IMR-90 (cell line): ENCODE measurements at regions not wholly inside any gene's neighbourhood (a gene's known extent, or its start where the extent isn't known, plus 50 kb on each side); places are given as distances from the start of the nearest gene placed in this dataset.

ENCODE experiments used
- ATAC-seq: fragments of 200-7000 bp; cut with Tn5 transposase; 2 replicates; pipeline ENCODE4 v1.9.1; 2020; ENCODE audit warnings: low read depth, mild to moderate bottlenecking, moderate library complexity
- BruUV-seq: library from RNA; stranded (reverse); fragments of 400-500 nt; replicated peaks from 2 replicates; lab custom pipeline; 2021; lab: Mats Ljungman, UMichigan
- CTCF ChIA-PET: fragments of 300-600 bp; formaldehyde crosslinking; extraction: SDS; loops from one replicate; lab custom pipeline; 2021; ENCODE audit warnings: antibody characterized with exemption; lab: Yijun Ruan, JAX
- POLR2A ChIA-PET: fragments of 300-600 bp; sonication (Branson Sonifier 250); formaldehyde crosslinking; loops from one replicate; lab custom pipeline; 2022; ENCODE audit warnings: antibody characterized with exemption; ENCODE audit not compliant: unreplicated experiment; lab: Charles Lee
- DNase-seq: peaks from one replicate; pipeline ENCODE4 v3.0.0; 2013
- H2AFZ ChIP-seq: replicated peaks from 2 replicates; pipeline ENCODE3; 2013; ENCODE audit warnings: low read length, mild to moderate bottlenecking; ENCODE audit not compliant: poor library complexity
- H2AK5ac ChIP-seq: 2 replicates; pipeline ENCODE4 v1.6.1; 2013; ENCODE audit warnings: low read depth, low read length, inconsistent platforms
- H2AK9ac ChIP-seq: replicated peaks from 2 replicates; pipeline ENCODE3; 2013; ENCODE audit warnings: mild to moderate bottlenecking, low read depth, low read length, moderate library complexity; ENCODE audit not compliant: poor library complexity
- H2BK120ac ChIP-seq: 2 replicates; pipeline ENCODE4 v1.6.1; 2013; ENCODE audit warnings: low read depth, low read length, inconsistent platforms
- H2BK15ac ChIP-seq: 3 replicates; pipeline ENCODE4 v1.6.1; 2013; ENCODE audit warnings: low read depth, low read length, inconsistent platforms
- H2BK20ac ChIP-seq: 2 replicates; pipeline ENCODE4 v1.6.1; 2013; ENCODE audit warnings: low read depth, mild to moderate bottlenecking, inconsistent platforms, low read length, moderate library complexity
- H2BK5ac ChIP-seq: 2 replicates; pipeline ENCODE4 v1.6.1; 2013; ENCODE audit warnings: mild to moderate bottlenecking, low read depth, low read length, inconsistent platforms; ENCODE audit not compliant: poor library complexity, severe bottlenecking
- H3K14ac ChIP-seq: replicated peaks from 2 replicates; pipeline ENCODE4 v1.6.1; 2013; ENCODE audit warnings: low read depth, low read length, inconsistent platforms
- H3K18ac ChIP-seq: 2 replicates; pipeline ENCODE4 v1.6.1; 2013; ENCODE audit warnings: low read depth, low read length, control low read depth
- H3K23ac ChIP-seq: 2 replicates; pipeline ENCODE4 v1.6.1; 2013; ENCODE audit warnings: low read depth, low read length, inconsistent platforms
- H3K27ac ChIP-seq: 2 replicates; pipeline ENCODE4 v1.5.1; 2013; ENCODE audit warnings: mild to moderate bottlenecking, control low read depth, low read length; ENCODE audit not compliant: insufficient read depth
- H3K27me3 ChIP-seq: 2 replicates; pipeline ENCODE4 v1.6.1; 2013; ENCODE audit warnings: low read length; ENCODE audit not compliant: control insufficient read depth, insufficient read depth
- H3K36me3 ChIP-seq: 2 replicates; pipeline ENCODE4 v1.6.1; 2013; ENCODE audit warnings: low read length, mixed read lengths; ENCODE audit not compliant: control insufficient read depth, insufficient read depth
- H3K4ac ChIP-seq: 2 replicates; pipeline ENCODE4 v1.6.1; 2013; ENCODE audit warnings: low read depth, low read length, inconsistent platforms
- H3K4me1 ChIP-seq: 2 replicates; pipeline ENCODE4 v1.6.1; 2013; ENCODE audit warnings: low read length, mixed read lengths; ENCODE audit not compliant: control insufficient read depth, insufficient read depth
- H3K4me2 ChIP-seq: 2 replicates; pipeline ENCODE4 v1.6.1; 2013; ENCODE audit warnings: low read depth, mild to moderate bottlenecking, control low read depth, low read length, moderate library complexity
- H3K4me3 ChIP-seq: 2 replicates; pipeline ENCODE4 v1.5.1; 2013; ENCODE audit warnings: low read depth, mild to moderate bottlenecking, control low read depth, low read length, moderate library complexity; ENCODE audit not compliant: insufficient read depth
- H3K56ac ChIP-seq: 2 replicates; pipeline ENCODE4 v1.6.1; 2013; ENCODE audit warnings: low read length, inconsistent platforms; ENCODE audit not compliant: insufficient read depth; ENCODE audit errors: extremely low read depth
- H3K79me1 ChIP-seq, 2 experiments: 2 replicates each; pipeline ENCODE4 v1.6.1; 2013; ENCODE audit warnings: low read length in 2 of 2, inconsistent platforms in 1 of 2, low read depth in 1 of 2
- H3K9ac ChIP-seq: 2 replicates; pipeline ENCODE4 v1.6.1; 2013; ENCODE audit warnings: low read depth, low read length, control low read depth
- H3K9me1 ChIP-seq: 2 replicates; pipeline ENCODE4 v1.6.1; 2013; ENCODE audit warnings: low read length, inconsistent platforms; ENCODE audit not compliant: insufficient read depth
- H3K9me3 ChIP-seq: 2 replicates; pipeline ENCODE4 v1.6.1; 2013; ENCODE audit warnings: low read length; ENCODE audit not compliant: control insufficient read depth, insufficient read depth
- H4K20me1 ChIP-seq: 2 replicates; pipeline ENCODE4 v1.6.1; 2013; ENCODE audit warnings: low read length, inconsistent platforms; ENCODE audit not compliant: insufficient read depth
- H4K5ac ChIP-seq: 2 replicates; pipeline ENCODE4 v1.6.1; 2013; ENCODE audit warnings: mild to moderate bottlenecking, low read depth, low read length, control low read depth
- H4K8ac ChIP-seq, 2 experiments: 2 replicates each; pipeline ENCODE4 v1.6.1; 2013; ENCODE audit warnings: low read depth in 2 of 2, low read length in 2 of 2, control low read depth in 1 of 2, inconsistent platforms in 1 of 2
- H4K91ac ChIP-seq: 2 replicates; pipeline ENCODE4 v1.6.1; 2013; ENCODE audit warnings: low read depth, low read length, inconsistent platforms; ENCODE audit not compliant: insufficient read depth
- RFX5 ChIP-seq: IDR thresholded peaks from 2 replicates; pipeline ENCODE4 v1.8.0; 2012; ENCODE audit warnings: low read depth, mild to moderate bottlenecking, low read length, moderate library complexity
- USF2 ChIP-seq: fragments of 150-350 bp; IDR thresholded peaks from 2 replicates; pipeline ENCODE4 v1.6.1; 2017; ENCODE audit warnings: mild to moderate bottlenecking, antibody characterized with exemption, low read length, low read depth
- WGBS, 2 experiments: methylation state at CpG; one replicate each; pipeline versions ENCODE4 v1.1.5 to v1.1.7; 2013; ENCODE audit warnings: missing lambda C conversion rate in 2 of 2; ENCODE audit not compliant: insufficient read length in 1 of 2; ENCODE audit errors: extremely low coverage in 2 of 2; 5-methylcytosine and 5-hydroxymethylcytosine counted together
- dilution Hi-C: fragments of 300-500 bp; cut with HindIII; formaldehyde crosslinking; loops from one replicate; pipeline ENCODE4 v1.14.3; 2018; ENCODE audit warnings: low sequenced_read_pairs; ENCODE audit not compliant: unreplicated experiment
- in situ Hi-C: fragments of 300-500 bp; cut with MboI; formaldehyde crosslinking; loops from 3 replicates; pipeline ENCODE4 v1.14.3; 2019; ENCODE audit warnings: low sequenced_read_pairs, inconsistent platforms, mixed read lengths
- intact Hi-C: fragments of 100-400 bp; cut with micrococcal nuclease; formaldehyde crosslinking; loops from 2 replicates; pipeline ENCODE4 v1.10.0; 2022

DNA sequence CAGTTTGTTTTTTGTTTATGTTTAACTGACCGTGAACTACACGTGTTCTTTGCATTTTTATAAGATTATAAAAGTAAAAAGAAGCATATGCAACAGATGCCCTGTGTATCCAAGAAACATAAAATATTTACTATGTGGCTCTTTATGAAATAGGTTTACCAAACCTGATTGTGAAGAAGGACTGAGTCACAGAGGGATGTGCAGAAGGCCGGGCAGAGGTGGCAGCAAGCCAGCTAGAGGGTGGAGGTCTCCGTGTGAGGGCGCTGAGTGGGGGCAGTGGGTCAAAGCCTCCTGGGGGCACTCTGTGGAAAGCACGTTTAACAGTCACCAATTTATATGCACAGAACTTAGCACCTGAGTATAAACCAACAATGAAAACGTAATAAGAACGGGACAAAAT lies 97.2 kb downstream of the TMEM18 start:
- Histone ChIP-seq H3K27ac (no peak overlapping the region), H3K9ac (no peak overlapping the region), H3K27me3 (no peaks in the 10 kb centered on the region), H3K9me3 (peaks cover 35% of the 10 kb centered on the region), H2BK15ac (no peak overlapping the region), H3K23ac (no peak overlapping the region), H4K8ac (no peak overlapping the region), H4K91ac (no peak overlapping the region), H3K18ac (no peak overlapping the region), H3K4me2 (no peak overlapping the region), H3K36me3 (no peaks in the 10 kb centered on the region), H2AK9ac (no peak overlapping the region), H3K79me1 (no peaks in the 10 kb centered on the region), H3K4me3 (no peak overlapping the region), H3K9me1 (no peaks in the 10 kb centered on the region), H2AK5ac (no peak overlapping the region), H3K4me1 (no peaks in the 10 kb centered on the region), H3K14ac (no peak overlapping the region), H3K4ac (no peak overlapping the region), H2BK120ac (no peak overlapping the region), H2BK5ac (no peak overlapping the region), H3K56ac (no peak overlapping the region), H4K5ac (no peak overlapping the region), H2AFZ (no peak overlapping the region), H2BK20ac (no peak overlapping the region), H4K20me1 (no peaks in the 10 kb centered on the region)
- WGBS, 2 experiments: no CpG with 5 or more reads among the region's 8 CpGs
- DNase-seq (no peak), ATAC-seq (no peak)
- in situ Hi-C loops: no loop called here
- dilution Hi-C loops: no loop called here
- ChIA-PET CTCF (no interaction called here), POLR2A (no interaction called here)
- BruUV-seq: no TSS peak
- TF ChIP-seq USF2 (no peak), RFX5 (no peak)
- intact Hi-C loops: no loop called here
